Gastroesophageal sphincter (tissue), 3 donors: ENCODE measurements at regions not wholly inside any gene's neighbourhood (a gene's known extent, or its start where the extent isn't known, plus 50 kb on each side); places are given as distances from the start of the nearest gene placed in this dataset.

Experiments used
- CTCF ChIP-seq, 4 experiments: fragments of 200-600 bp in 2 of 4; fragments of 450-650 bp in 2 of 4; sonication (generic) in 1 of 4; IDR thresholded peaks; one replicate each; pipeline ENCODE4 v1.5.1; 2017 to 2019; ENCODE audit warnings: antibody characterized with exemption in 4 of 4, mild to moderate bottlenecking in 2 of 4, moderate library complexity in 2 of 4
- EP300 ChIP-seq: sonication (generic); formaldehyde crosslinking; IDR thresholded peaks from one replicate; pipeline ENCODE4 v1.6.1; 2017; ENCODE audit warnings: antibody characterized with exemption, mild to moderate bottlenecking
- POLR2A ChIP-seq, 2 donors: fragments of 450-650 bp; IDR thresholded peaks; one replicate each; pipeline ENCODE4 v1.6.1; 2017; ENCODE audit warnings: antibody characterized with exemption in 2 of 2, mild to moderate bottlenecking in 2 of 2, moderate library complexity in 1 of 2
- POLR2AphosphoS5 ChIP-seq: sonication (generic); formaldehyde crosslinking; IDR thresholded peaks from one replicate; pipeline ENCODE4 v1.6.1; 2017; ENCODE audit warnings: antibody characterized with exemption

DNA sequence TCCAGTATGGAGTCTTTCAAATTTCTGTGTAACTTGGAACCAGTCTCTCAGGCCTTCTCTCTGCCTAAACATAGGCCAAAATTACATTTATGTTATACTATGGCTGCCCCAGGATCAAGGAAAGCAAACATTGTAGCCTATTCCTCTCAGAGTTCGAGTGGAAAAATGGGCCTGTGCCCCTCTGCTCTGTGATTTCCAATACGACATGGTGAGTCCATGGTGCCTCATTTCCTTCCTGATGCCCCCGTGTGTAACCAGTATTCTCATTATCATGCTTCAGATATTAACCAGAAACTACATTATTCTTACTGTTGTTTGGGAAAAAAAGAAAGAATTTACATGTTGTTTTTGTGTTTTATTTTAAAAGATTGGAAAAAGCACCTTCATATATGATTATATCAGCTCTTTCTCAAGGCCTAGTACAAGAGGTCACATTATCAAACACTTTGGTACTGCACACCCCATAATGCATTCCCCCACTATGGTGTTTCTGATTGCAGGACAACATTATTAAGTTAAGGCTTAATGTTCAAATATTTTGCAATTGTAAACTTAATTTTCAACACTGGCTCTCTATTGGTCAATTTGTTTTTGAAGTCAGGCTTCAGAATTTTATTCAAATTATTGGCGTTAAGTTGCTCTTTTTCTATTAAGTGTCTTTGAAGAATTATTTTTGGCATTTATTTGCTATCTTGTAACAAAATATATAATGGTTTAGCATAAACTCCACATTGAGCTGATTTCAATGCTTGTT is 151.8 kb upstream of the SLC27A6 start:
- TF ChIP-seq CTCF (IDR thresholded peaks at IDR 0.05), result no peak
- TF ChIP-seq POLR2A (IDR thresholded peaks at IDR 0.05), result no peak
- no peak for TF ChIP-seq POLR2AphosphoS5
- TF ChIP-seq EP300, result no peak
